GM12864 (cell line): ENCODE measurements at regions not wholly inside any gene's neighbourhood (a gene's known extent, or its start where the extent isn't known, plus 50 kb on each side); places are given as distances from the start of the nearest gene placed in this dataset.

ENCODE experiments used
- DNase-seq: peaks from one replicate; pipeline ENCODE4 v3.0.0-alpha.2; 2011; ENCODE audit warnings: low read depth
- H3K4me3 ChIP-seq: 2 replicates; pipeline ENCODE4 v1.5.1; 2011; ENCODE audit warnings: mild to moderate bottlenecking, low read depth, low read length, control low read depth
- CTCF ChIP-seq: IDR thresholded peaks from 2 replicates; pipeline ENCODE4 v1.5.1; 2011; ENCODE audit warnings: low read depth, mild to moderate bottlenecking, moderate library complexity, low read length, control low read depth, inconsistent platforms; ENCODE audit errors: missing control alignments

- no peak overlapping the region for H3K4me3 ChIP-seq
- no peak for TF ChIP-seq CTCF
- DNase-seq = no peak
Observed at GRCh38 chr5:8870349-8870958, 675.4 kb downstream of the SEMA5A start.

GRCh38 chr5:8870959-8871355, 674.9 kb downstream of the SEMA5A start:
- DNase-seq = no peak
- no peak overlapping the region for H3K4me3 ChIP-seq
- TF ChIP-seq CTCF = no peak

- TF ChIP-seq CTCF = no peak
- DNase-seq = no peak
- no peak overlapping the region for H3K4me3 ChIP-seq
Observed at GRCh38 chr5:8871446-8871845, 674.4 kb downstream of the SEMA5A start.

- DNase-seq = no peak
- H3K4me3 ChIP-seq = no peak overlapping the region
- no peak for TF ChIP-seq CTCF
Observed at GRCh38 chr5:8875722-8876121, 670.2 kb downstream of the SEMA5A start.

- DNase-seq = peak; percentile 47
- no peak for TF ChIP-seq CTCF
- H3K4me3 ChIP-seq = no peak overlapping the region
Observed at GRCh38 chr5:8879248-8879647, 666.6 kb downstream of the SEMA5A start.

GRCh38 chr5:8884029-8884428, 661.8 kb downstream of the SEMA5A start:
- no peak for DNase-seq
- H3K4me3 ChIP-seq = no peak overlapping the region
- no peak for TF ChIP-seq CTCF

- TF ChIP-seq CTCF = no peak
Observed at GRCh38 chr5:8892926-8893325, 652.9 kb downstream of the SEMA5A start.

More at GRCh38 chr5:8892926-8893325, 652.9 kb downstream of the SEMA5A start:
- DNase-seq = no peak
- no peak overlapping the region for H3K4me3 ChIP-seq
